OCI-LY3 (cell line): ENCODE measurements at regions not wholly inside any gene's neighbourhood (a gene's known extent, or its start where the extent isn't known, plus 50 kb on each side); places are given as distances from the start of the nearest gene placed in this dataset.

ENCODE experiments used
- H2AFZ ChIP-seq: fragments of 200-600, 300-600 bp; shearing (Covaris generic); 2 replicates; pipeline ENCODE4 v1.6.0; 2014; ENCODE audit warnings: antibody characterized with exemption, low read depth, low read length
- H3K27ac ChIP-seq: fragments of 200-600, 300-600 bp; sonication (generic); 2 replicates; pipeline ENCODE4 v1.5.1; 2014; ENCODE audit warnings: mild to moderate bottlenecking, low read length, moderate library complexity, mixed read lengths
- H3K27me3 ChIP-seq: fragments of 200-600, 300-600 bp; sonication (generic); 2 replicates; pipeline ENCODE4 v1.6.1; 2014; ENCODE audit warnings: low read depth, low read length, mixed read lengths
- H3K36me3 ChIP-seq: fragments of 200-600, 300-600 bp; sonication (generic); replicated peaks from 2 replicates; pipeline ENCODE3; 2014; ENCODE audit warnings: low read depth, low read length, mixed read lengths
- H3K4me1 ChIP-seq: fragments of 300-600, 200-600 bp; sonication (generic); 2 replicates; pipeline ENCODE4 v1.6.1; 2014; ENCODE audit warnings: low read length, mixed read lengths
- H3K4me2 ChIP-seq: fragments of 200-600, 300-600 bp; sonication (generic); 2 replicates; pipeline ENCODE4 v1.6.1; 2014; ENCODE audit warnings: low read length, mixed read lengths
- H3K4me3 ChIP-seq: fragments of 300-600, 200-600 bp; sonication (generic); 2 replicates; pipeline ENCODE4 v1.5.1; 2014; ENCODE audit warnings: antibody characterized with exemption, mild to moderate bottlenecking, low read length, moderate library complexity
- H3K79me2 ChIP-seq: fragments of 300-600, 200-600 bp; shearing (Covaris generic); 2 replicates; pipeline ENCODE4 v1.6.1; 2014; ENCODE audit warnings: mild to moderate bottlenecking, low read length, mixed read lengths
- H3K9ac ChIP-seq: fragments of 300-600, 200-600 bp; shearing (Covaris generic); 2 replicates; pipeline ENCODE4 v1.6.0; 2014; ENCODE audit warnings: mild to moderate bottlenecking, low read length, moderate library complexity
- H3K9me3 ChIP-seq: fragments of 200-600, 300-600 bp; shearing (Covaris generic); 2 replicates; pipeline ENCODE4 v1.6.1; 2014; ENCODE audit warnings: low read length, mixed read lengths; ENCODE audit not compliant: insufficient read depth
- H4K20me1 ChIP-seq: fragments of 200-600, 300-600 bp; sonication (generic); 2 replicates; pipeline ENCODE4 v1.6.1; 2016; ENCODE audit warnings: low read length, mixed read lengths; ENCODE audit not compliant: insufficient read depth
- CTCF ChIP-seq: fragments of 200-600, 300-600 bp; sonication (generic); IDR thresholded peaks from 2 replicates; pipeline ENCODE4 v1.5.1; 2014; ENCODE audit warnings: antibody characterized with exemption, low read length, low read depth
- EZH2phosphoT487 ChIP-seq: fragments of 200-600 bp; shearing (Covaris generic); IDR thresholded peaks from 2 replicates; pipeline ENCODE4 v1.6.1; 2018; ENCODE audit warnings: antibody characterized with exemption, mixed run types, low read depth

- H3K79me2 ChIP-seq = no peaks in the 10 kb centered on the region
- H3K4me3 ChIP-seq = no peak overlapping the region
- H3K27ac ChIP-seq = no peak overlapping the region
- no peaks in the 10 kb centered on the region for H4K20me1 ChIP-seq
- H3K9me3 ChIP-seq = no peaks in the 10 kb centered on the region
- H2AFZ ChIP-seq = no peak overlapping the region
- H3K27me3 ChIP-seq = no peaks in the 10 kb centered on the region
- H3K9ac ChIP-seq = no peak overlapping the region
- TF ChIP-seq EZH2phosphoT487 (no peak), CTCF (no peak)
- no peaks in the 10 kb centered on the region for H3K36me3 ChIP-seq
- H3K4me2 ChIP-seq = no peak overlapping the region
- peaks cover 27% of the 10 kb centered on the region for H3K4me1 ChIP-seq
These were observed 251.0 kb downstream of the TTLL7 start for GRCh38 chr1:83747853-83748482.

- Histone ChIP-seq H3K9me3 (no peaks in the 10 kb centered on the region), H3K4me3 (peak overlapping the region; percentile 59), H3K4me1 (peaks cover 45% of the 10 kb centered on the region), H3K36me3 (no peaks in the 10 kb centered on the region), H3K27me3 (no peaks in the 10 kb centered on the region), H3K9ac (no peak overlapping the region), H3K79me2 (no peaks in the 10 kb centered on the region), H3K4me2 (peak overlapping the region; percentile 83), H3K27ac (0 out of 2 replicates have a peak overlapping the region, but pooled peaks have one; percentile 10), H2AFZ (no peak overlapping the region), H4K20me1 (no peaks in the 10 kb centered on the region)
- TF ChIP-seq CTCF (no peak), EZH2phosphoT487 (no peak)
These were observed 252.7 kb downstream of the TTLL7 start for GRCh38 chr1:83746234-83746633.

GRCh38 chr1:83742446-83742845, 256.5 kb downstream of the TTLL7 start:
- peaks cover 48% of the 10 kb centered on the region for H3K4me1 ChIP-seq
- no peaks in the 10 kb centered on the region for H4K20me1 ChIP-seq
- H3K9ac ChIP-seq = no peak overlapping the region
- peak overlapping the region; percentile 18; the same call in 1 of the 2 replicates for H3K4me2 ChIP-seq
- no peaks in the 10 kb centered on the region for H3K79me2 ChIP-seq
- H3K9me3 ChIP-seq = no peaks in the 10 kb centered on the region
- H3K27ac ChIP-seq = no peak overlapping the region
- no peak overlapping the region for H3K4me3 ChIP-seq
- H3K36me3 ChIP-seq = no peaks in the 10 kb centered on the region
- no peak for TF ChIP-seq EZH2phosphoT487
- no peak for TF ChIP-seq CTCF
- H3K27me3 ChIP-seq = no peaks in the 10 kb centered on the region
- no peak overlapping the region for H2AFZ ChIP-seq

- H3K79me2 ChIP-seq = no peaks in the 10 kb centered on the region
- no peaks in the 10 kb centered on the region for H3K36me3 ChIP-seq
- no peak overlapping the region for H3K9ac ChIP-seq
- H3K4me3 ChIP-seq = no peak overlapping the region
- H3K9me3 ChIP-seq = no peaks in the 10 kb centered on the region
- H3K27me3 ChIP-seq = no peaks in the 10 kb centered on the region
- H3K4me1 ChIP-seq = peaks cover 46% of the 10 kb centered on the region
- no peak overlapping the region for H3K27ac ChIP-seq
- H2AFZ ChIP-seq = no peak overlapping the region
- TF ChIP-seq EZH2phosphoT487 = no peak
- TF ChIP-seq CTCF = no peak
- peak overlapping the region; percentile 18; the same call in 1 of the 2 replicates for H3K4me2 ChIP-seq
- H4K20me1 ChIP-seq = no peaks in the 10 kb centered on the region
These were observed 257.2 kb downstream of the TTLL7 start for GRCh38 chr1:83741770-83742169.
